ENCODE measurements at regions not wholly inside any gene's neighbourhood (a gene's known extent, or its start where the extent isn't known, plus 50 kb on each side); places are given as distances from the start of the nearest gene placed in this dataset.

- TF ChIP-seq CTCF (IDR thresholded peaks at IDR 0.05) (no peak), POLR2A (IDR thresholded peaks at IDR 0.05) (no peak)
Observed at GRCh38 chrX:130497531-130497930, 95.7 kb downstream of the RBMX2 start.

Measured in heart left ventricle (tissue), 13 donors.